PFSK-1 (cell line): ENCODE measurements at regions not wholly inside any gene's neighbourhood (a gene's known extent, or its start where the extent isn't known, plus 50 kb on each side); places are given as distances from the start of the nearest gene placed in this dataset.

Experiments used
- FOXP2 ChIP-seq: optimal IDR thresholded peaks from 2 replicates; pipeline ENCODE3; 2011; ENCODE audit warnings: borderline replicate concordance, control low read depth, inconsistent platforms; ENCODE audit not compliant: insufficient read depth; ENCODE audit errors: extremely low read length, extremely low read depth
- POLR2AphosphoS5 ChIP-seq: IDR thresholded peaks from 2 replicates; pipeline ENCODE4 v1.6.1; 2012; ENCODE audit warnings: low read depth, mild to moderate bottlenecking, control low read depth, low read length, moderate library complexity
- REST ChIP-seq, 2 experiments: IDR thresholded peaks; 2 replicates each; pipeline versions ENCODE4 v1.6.1 to v1.8.0; 2011 to 2012; ENCODE audit warnings: low read depth in 2 of 2, low read length in 2 of 2, control low read depth in 1 of 2, inconsistent platforms in 1 of 2, mild to moderate bottlenecking in 1 of 2, moderate library complexity in 1 of 2; ENCODE audit not compliant: insufficient read depth in 1 of 2
- SIN3A ChIP-seq: IDR thresholded peaks from 2 replicates; pipeline ENCODE4 v1.6.1; 2012; ENCODE audit warnings: mild to moderate bottlenecking, low read length, moderate library complexity, borderline replicate concordance; ENCODE audit not compliant: insufficient read depth
- TAF1 ChIP-seq: IDR thresholded peaks from 2 replicates; pipeline ENCODE4 v1.6.1; 2012; ENCODE audit warnings: low read length, control low read depth, borderline replicate concordance; ENCODE audit not compliant: insufficient read depth

- TF ChIP-seq POLR2AphosphoS5 = no peak
- no peak for TF ChIP-seq REST (IDR thresholded peaks at IDR 0.05; ENCODE audit: insufficient read depth in 1 of 2, low read depth in 2 of 2, low read length in 2 of 2)
- no peak for TF ChIP-seq SIN3A
- no peak for TF ChIP-seq FOXP2
- no peak for TF ChIP-seq TAF1
Measured at GRCh38 chr19:32294871-32295438, 50.5 kb upstream of the ZNF507 start.
